ENCODE measurements at regions not wholly inside any gene's neighbourhood (a gene's known extent, or its start where the extent isn't known, plus 50 kb on each side); places are given as distances from the start of the nearest gene placed in this dataset.

- 12 to 18% (median 17%) methylated on average over 3 of the region's 3 CpGs for WGBS, 3 donors
- H3K36me3 ChIP-seq (ENCODE audit: insufficient read depth in 1 of 2, low read depth in 1 of 2), result no peaks in the 10 kb centered on the region
- H3K4me1 ChIP-seq, result no peaks in the 10 kb centered on the region
- TF ChIP-seq CTCF (IDR thresholded peaks at IDR 0.05), result no peak
- H3K27ac ChIP-seq, result no peak overlapping the region
- intact Hi-C loops (cut with DNase I), result no loop called here
- H3K4me3 ChIP-seq, result no peak overlapping the region
- H3K9me3 ChIP-seq, result no peaks in the 10 kb centered on the region
- ATAC-seq, result no peak
- peaks cover 3 to 7% (median 4%) of the 10 kb centered on the region in 3 donors for H3K27me3 ChIP-seq (ENCODE audit: insufficient read depth in 3 of 3, low read length in 2 of 3)
- no peak for DNase-seq
Observed at GRCh38 chr1:34532113-34532512, 222.7 kb upstream of the GJB5 start.

- intact Hi-C loops (cut with DNase I), result no loop called here
- Histone ChIP-seq H3K27ac (no peak overlapping the region), H3K27me3 (ENCODE audit: insufficient read depth in 3 of 3, low read length in 2 of 3) (peaks cover 0 to 7% (median 4%) of the 10 kb centered on the region in 3 donors), H3K4me3 (no peak overlapping the region), H3K36me3 (ENCODE audit: insufficient read depth in 1 of 2, low read depth in 1 of 2) (no peaks in the 10 kb centered on the region), H3K9me3 (no peaks in the 10 kb centered on the region), H3K4me1 (no peaks in the 10 kb centered on the region)
- DNase-seq (no peak), ATAC-seq (no peak)
- no peak for TF ChIP-seq CTCF (IDR thresholded peaks at IDR 0.05)
Observed at GRCh38 chr1:34538481-34538880, 216.4 kb upstream of the GJB5 start.

- H3K4me1 ChIP-seq, result no peaks in the 10 kb centered on the region
- H3K27ac ChIP-seq, result no peak overlapping the region
- H3K36me3 ChIP-seq (ENCODE audit: insufficient read depth in 1 of 2, low read depth in 1 of 2), result no peaks in the 10 kb centered on the region
- DNase-seq (no peak), ATAC-seq (no peak)
- H3K9me3 ChIP-seq, result no peaks in the 10 kb centered on the region
- WGBS, 3 donors, result 30 to 40% (median 36%) methylated on average over 3 of the region's 3 CpGs
- TF ChIP-seq CTCF (IDR thresholded peaks at IDR 0.05), result no peak
- H3K27me3 ChIP-seq (ENCODE audit: insufficient read depth in 3 of 3, low read length in 2 of 3), result peaks cover 0 to 4% (median 3%) of the 10 kb centered on the region in 3 donors
- intact Hi-C loops (cut with DNase I), result no loop called here
- no peak overlapping the region for H3K4me3 ChIP-seq
Observed at GRCh38 chr1:34547046-34547674, 207.7 kb upstream of the GJB5 start.

- intact Hi-C loops (cut with DNase I), result no loop called here
- Histone ChIP-seq H3K27ac (no peak overlapping the region), H3K9me3 (no peaks in the 10 kb centered on the region), H3K27me3 (ENCODE audit: insufficient read depth in 3 of 3, low read length in 2 of 3) (peaks cover 0 to 3% (median 3%) of the 10 kb centered on the region in 3 donors), H3K36me3 (ENCODE audit: insufficient read depth in 1 of 2, low read depth in 1 of 2) (no peaks in the 10 kb centered on the region), H3K4me3 (no peak overlapping the region), H3K4me1 (no peaks in the 10 kb centered on the region)
- DNase-seq, result no peak
- no peak for TF ChIP-seq CTCF (IDR thresholded peaks at IDR 0.05)
- WGBS, 3 donors, result 30 to 44% (median 42%) methylated on average over 5 of the region's 5 CpGs
- no peak for ATAC-seq
Observed at GRCh38 chr1:34549199-34549598, 205.6 kb upstream of the GJB5 start.

GRCh38 chr1:34578306-34578705 lies 176.5 kb upstream of the GJB5 start:
- no peaks in the 10 kb centered on the region for H3K9me3 ChIP-seq
- TF ChIP-seq CTCF (IDR thresholded peaks at IDR 0.05), result no peak
- H3K27me3 ChIP-seq (ENCODE audit: insufficient read depth in 3 of 3, low read length in 2 of 3), result peaks cover 4 to 14% (median 5%) of the 10 kb centered on the region in 3 donors
- no peak overlapping the region for H3K27ac ChIP-seq
- H3K36me3 ChIP-seq (ENCODE audit: insufficient read depth in 1 of 2, low read depth in 1 of 2), result no peaks in the 10 kb centered on the region
- DNase-seq, result no peak
- H3K4me3 ChIP-seq, result no peak overlapping the region
- intact Hi-C loops (cut with DNase I), result no loop called here
- H3K4me1 ChIP-seq, result no peaks in the 10 kb centered on the region
- ATAC-seq, result no peak
- WGBS, 3 donors, result 47 to 78% (median 72%) methylated on average over 3 of the region's 3 CpGs
